Type B pancreatic cell (in vitro differentiated cells): ENCODE measurements at regions not wholly inside any gene's neighbourhood (a gene's known extent, or its start where the extent isn't known, plus 50 kb on each side); places are given as distances from the start of the nearest gene placed in this dataset.

Source experiments
- DNase-seq: peaks from one replicate; pipeline ENCODE4 v3.0.0; 2021; ENCODE audit warnings: mixed read lengths; ENCODE audit not compliant: unreplicated experiment; ENCODE audit errors: extremely low spot score
- H3K27ac Mint-ChIP-seq: 2 replicates; pipeline ENCODE4 v1.8.0; 2021; ENCODE audit warnings: mild to moderate bottlenecking, mixed read lengths
- H3K27me3 Mint-ChIP-seq: 2 replicates; pipeline ENCODE4 v1.8.0; 2021; ENCODE audit warnings: mixed read lengths
- H3K36me3 Mint-ChIP-seq: 2 replicates; pipeline ENCODE4 v1.8.0; 2021; ENCODE audit warnings: mixed read lengths
- H3K4me1 Mint-ChIP-seq: one replicate; pipeline ENCODE4 v1.8.0; 2021; ENCODE audit warnings: mixed read lengths; ENCODE audit not compliant: unreplicated experiment
- H3K4me3 Mint-ChIP-seq: 2 replicates; pipeline ENCODE4 v1.8.0; 2021; ENCODE audit warnings: mild to moderate bottlenecking, mixed read lengths
- H3K9me3 Mint-ChIP-seq: 2 replicates; pipeline ENCODE4 v1.8.0; 2021; ENCODE audit warnings: mixed read lengths
- CTCF ChIP-seq: fragments of 200-600 bp; sonication (generic); conservative IDR thresholded peaks from 2 replicates; pipeline ENCODE4 v1.5.0; 2021; ENCODE audit warnings: antibody characterized with exemption, mild to moderate bottlenecking

DNA sequence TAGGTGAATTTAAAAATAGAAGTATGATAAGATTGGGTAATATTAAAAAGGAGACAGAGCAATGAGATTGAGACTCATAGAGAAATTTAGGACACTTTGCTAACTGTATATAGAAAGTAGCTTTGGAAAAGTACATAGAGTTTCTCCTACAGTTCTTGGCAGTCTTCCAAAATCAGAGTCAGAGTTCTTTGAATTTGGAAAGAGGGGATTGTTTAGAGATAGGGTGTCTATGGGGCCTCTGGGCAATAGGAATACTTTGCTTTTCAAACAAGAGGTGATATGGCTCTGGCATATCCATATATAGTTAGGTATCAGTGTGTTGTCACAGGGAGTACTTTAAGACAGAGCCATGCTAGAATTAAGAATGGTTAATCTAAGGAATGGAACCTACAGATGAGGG, 477.1 kb upstream of the KCNMB2 start:
- Mint-ChIP-seq H3K9me3 (peaks cover 3% of the 10 kb centered on the region), H3K4me3 (no peak overlapping the region), H3K27ac (no peak overlapping the region), H3K27me3 (no peaks in the 10 kb centered on the region), H3K36me3 (no peaks in the 10 kb centered on the region), H3K4me1 (peaks cover 14% of the 10 kb centered on the region)
- no peak for DNase-seq
- TF ChIP-seq CTCF, result no peak

GRCh38 chr3:178059836-178060235, 476.4 kb upstream of the KCNMB2 start:
- no peak for DNase-seq
- H3K36me3 Mint-ChIP-seq, result no peaks in the 10 kb centered on the region
- H3K4me1 Mint-ChIP-seq, result peaks cover 7% of the 10 kb centered on the region
- no peak overlapping the region for H3K4me3 Mint-ChIP-seq
- H3K9me3 Mint-ChIP-seq, result peaks cover 6% of the 10 kb centered on the region
- H3K27me3 Mint-ChIP-seq, result no peaks in the 10 kb centered on the region
- no peak overlapping the region for H3K27ac Mint-ChIP-seq
- TF ChIP-seq CTCF, result no peak

DNA sequence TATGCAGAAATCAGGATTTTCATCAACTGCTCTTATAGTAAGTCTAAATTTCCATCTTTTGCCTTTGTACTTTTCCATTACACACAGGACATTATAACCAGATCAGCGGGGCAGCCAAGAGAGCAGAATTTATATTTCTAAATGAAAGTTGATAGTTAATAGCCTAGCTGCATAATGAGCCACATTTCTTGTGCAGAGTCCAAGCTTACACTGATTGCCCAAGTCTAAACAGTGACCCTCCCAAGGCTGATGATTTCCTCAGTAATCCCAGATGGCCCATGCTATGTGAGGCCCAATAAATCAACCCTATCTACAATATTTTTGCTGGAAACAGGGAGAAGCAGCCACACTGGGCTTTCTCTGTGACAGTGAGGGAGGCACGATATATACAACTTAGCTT, 475.8 kb upstream of the KCNMB2 start:
- H3K4me1 Mint-ChIP-seq, result peaks cover 6% of the 10 kb centered on the region
- TF ChIP-seq CTCF, result no peak
- H3K27me3 Mint-ChIP-seq, result no peaks in the 10 kb centered on the region
- H3K4me3 Mint-ChIP-seq, result no peak overlapping the region
- H3K36me3 Mint-ChIP-seq, result no peaks in the 10 kb centered on the region
- peaks cover 8% of the 10 kb centered on the region for H3K9me3 Mint-ChIP-seq
- no peak overlapping the region for H3K27ac Mint-ChIP-seq
- DNase-seq, result no peak

DNA sequence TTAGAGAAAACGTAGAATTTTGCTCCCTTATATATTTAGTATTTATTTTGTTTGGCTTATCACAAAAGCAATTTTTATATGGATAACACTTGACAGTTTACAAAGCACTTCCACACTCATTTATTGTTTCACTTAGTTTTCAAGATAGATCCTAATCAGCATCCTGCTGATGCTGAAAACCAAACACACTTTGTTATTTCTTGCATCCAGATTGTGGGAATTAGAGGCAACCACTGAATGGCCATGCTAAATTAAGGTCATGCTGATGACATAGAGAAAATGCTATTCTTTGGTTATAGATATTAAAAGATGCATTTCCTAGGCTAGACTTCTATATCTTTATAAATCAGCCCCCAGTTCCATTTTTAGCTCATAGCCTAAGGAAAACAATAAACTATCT, 474.1 kb upstream of the KCNMB2 start:
- peaks cover 8% of the 10 kb centered on the region for H3K9me3 Mint-ChIP-seq
- TF ChIP-seq CTCF, result no peak

DNA sequence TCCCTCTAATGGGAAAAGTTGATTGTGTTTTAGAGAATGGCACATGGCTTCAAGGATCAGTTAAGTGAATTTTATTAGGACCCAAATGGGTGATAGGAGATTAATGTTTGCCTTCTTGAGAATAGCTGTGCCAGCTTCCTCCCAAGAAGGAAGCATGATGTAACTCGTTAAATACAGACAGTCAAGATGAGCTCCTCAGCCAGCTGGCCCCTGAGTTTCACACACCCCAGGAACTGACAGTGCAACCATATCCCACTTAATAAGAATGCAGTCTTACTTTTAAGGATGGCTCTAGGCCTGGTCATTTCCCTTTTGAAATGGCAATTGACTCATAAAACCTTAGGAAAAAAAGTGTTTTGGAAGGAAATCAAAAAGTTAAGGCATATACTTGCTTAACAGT, 472.8 kb upstream of the KCNMB2 start:
- H3K27ac Mint-ChIP-seq, result no peak overlapping the region
- no peak for TF ChIP-seq CTCF
- no peak overlapping the region for H3K4me3 Mint-ChIP-seq
- DNase-seq, result no peak
- H3K9me3 Mint-ChIP-seq, result peaks cover 4% of the 10 kb centered on the region
- no peaks in the 10 kb centered on the region for H3K27me3 Mint-ChIP-seq
- no peaks in the 10 kb centered on the region for H3K36me3 Mint-ChIP-seq
- H3K4me1 Mint-ChIP-seq, result peaks cover 11% of the 10 kb centered on the region

More for the DNA sequence above, 474.1 kb upstream of the KCNMB2 start:
- Mint-ChIP-seq H3K27me3 (no peaks in the 10 kb centered on the region), H3K27ac (no peak overlapping the region), H3K36me3 (no peaks in the 10 kb centered on the region), H3K4me3 (no peak overlapping the region), H3K4me1 (peaks cover 11% of the 10 kb centered on the region)
- no peak for DNase-seq

GRCh38 chr3:178067721-178068120, 468.5 kb upstream of the KCNMB2 start:
- Mint-ChIP-seq H3K4me3 (no peak overlapping the region), H3K9me3 (peaks cover 18% of the 10 kb centered on the region)
- no peak for TF ChIP-seq CTCF

More at GRCh38 chr3:178067721-178068120, 468.5 kb upstream of the KCNMB2 start:
- peaks cover 31% of the 10 kb centered on the region for H3K4me1 Mint-ChIP-seq
- no peak for DNase-seq
- no peaks in the 10 kb centered on the region for H3K27me3 Mint-ChIP-seq
- H3K27ac Mint-ChIP-seq, result no peak overlapping the region
- H3K36me3 Mint-ChIP-seq, result no peaks in the 10 kb centered on the region
